ENCODE measurements at regions not wholly inside any gene's neighbourhood (a gene's known extent, or its start where the extent isn't known, plus 50 kb on each side); places are given as distances from the start of the nearest gene placed in this dataset.

DNA sequence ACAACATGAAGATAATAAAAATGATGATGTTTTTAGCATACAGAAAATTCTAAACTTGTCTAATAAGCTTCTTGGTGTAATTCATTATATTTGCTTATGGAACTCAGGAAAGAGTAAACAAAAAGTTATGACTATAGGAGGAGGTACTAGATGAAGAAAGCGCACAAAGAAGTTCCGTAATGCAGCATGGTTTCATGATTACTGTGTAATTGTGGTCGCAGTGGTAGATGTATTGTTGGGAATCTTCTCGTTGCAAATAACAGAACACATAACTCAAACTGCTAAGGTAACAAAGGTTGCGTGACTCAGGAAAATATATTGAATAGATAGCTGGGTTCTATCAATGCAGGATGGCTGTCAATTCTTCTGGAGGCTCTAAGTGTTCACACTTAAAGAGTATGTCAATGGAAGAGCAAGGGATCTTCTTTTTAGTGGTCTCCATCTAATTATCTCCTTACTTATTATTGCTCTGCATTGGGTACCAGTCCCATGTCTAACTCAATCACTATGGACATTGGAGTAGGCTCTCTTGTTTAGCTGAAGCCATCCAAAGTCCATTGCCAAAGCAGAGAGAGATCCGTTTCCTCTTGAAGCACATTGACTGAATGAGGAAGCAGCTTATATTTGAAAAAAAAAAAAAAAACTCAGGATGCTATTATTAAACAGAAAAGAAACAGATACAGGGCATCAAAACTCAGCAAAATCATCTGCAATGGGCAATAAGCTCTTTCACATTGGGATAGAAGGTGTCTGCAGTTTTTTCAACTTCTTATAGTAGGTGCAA is 283.4 kb upstream of the ATP2B1 start:
- Histone ChIP-seq H3K4me3 (ENCODE audit: low read depth in 1 of 2, low read length in 2 of 2) (no peak overlapping the region), H3K36me3 (ENCODE audit: control insufficient read depth in 1 of 2, insufficient read depth in 2 of 2, low read length in 2 of 2) (no peaks in the 10 kb centered on the region), H3K27ac (ENCODE audit: low read length) (no peak overlapping the region), H3K4me1 (ENCODE audit: control insufficient read depth in 1 of 2, insufficient read depth in 2 of 2, low read length in 2 of 2) (no peaks in the 10 kb centered on the region), H3K27me3 (ENCODE audit: low read depth, low read length) (no peaks in the 10 kb centered on the region), H3K9me3 (ENCODE audit: control insufficient read depth in 1 of 2, low read length in 2 of 2) (no peaks in the 10 kb centered on the region)

DNA sequence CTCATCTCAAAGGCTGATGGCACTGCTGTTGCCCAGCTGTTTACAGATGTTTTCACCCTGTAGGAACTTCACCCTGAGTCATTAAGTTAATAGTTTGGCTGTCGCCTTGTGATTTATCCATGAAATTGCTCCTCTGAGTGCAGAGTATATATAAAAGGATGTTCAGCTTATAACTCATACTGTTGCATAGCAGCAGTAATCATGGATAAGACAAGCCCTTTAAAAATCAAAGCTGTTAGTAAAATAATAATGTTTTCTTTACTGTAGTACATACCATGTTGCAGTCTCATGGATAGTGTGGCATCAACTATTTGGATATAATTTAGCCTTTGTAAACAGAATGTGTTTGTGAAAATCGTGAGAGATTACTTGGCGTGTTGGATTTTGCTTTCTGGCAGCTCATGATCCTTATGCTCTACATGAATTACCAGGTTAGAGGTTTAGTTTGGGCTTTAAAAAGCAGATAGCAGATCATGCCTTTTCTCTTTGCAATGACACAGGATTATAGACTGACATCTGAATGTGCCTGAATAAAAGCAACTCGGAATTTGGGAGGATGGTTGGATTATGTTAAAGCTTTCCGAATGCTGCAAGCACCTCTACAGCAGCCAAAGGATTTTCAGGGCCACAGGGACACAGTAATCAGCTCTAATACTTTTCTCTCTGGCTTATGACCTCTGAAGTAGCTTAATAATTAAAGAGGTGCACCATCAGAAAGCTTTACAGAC is 279.7 kb upstream of the ATP2B1 start:
- no peaks in the 10 kb centered on the region for H3K4me1 ChIP-seq (ENCODE audit: control insufficient read depth in 1 of 2, insufficient read depth in 2 of 2, low read length in 2 of 2)
- no peaks in the 10 kb centered on the region for H3K36me3 ChIP-seq (ENCODE audit: control insufficient read depth in 1 of 2, insufficient read depth in 2 of 2, low read length in 2 of 2)
- no peaks in the 10 kb centered on the region for H3K27me3 ChIP-seq (ENCODE audit: low read depth, low read length)
- no peak overlapping the region for H3K4me3 ChIP-seq (ENCODE audit: low read depth in 1 of 2, low read length in 2 of 2)
- no peak overlapping the region for H3K27ac ChIP-seq (ENCODE audit: low read length)
- no peaks in the 10 kb centered on the region for H3K9me3 ChIP-seq (ENCODE audit: control insufficient read depth in 1 of 2, low read length in 2 of 2)

DNA sequence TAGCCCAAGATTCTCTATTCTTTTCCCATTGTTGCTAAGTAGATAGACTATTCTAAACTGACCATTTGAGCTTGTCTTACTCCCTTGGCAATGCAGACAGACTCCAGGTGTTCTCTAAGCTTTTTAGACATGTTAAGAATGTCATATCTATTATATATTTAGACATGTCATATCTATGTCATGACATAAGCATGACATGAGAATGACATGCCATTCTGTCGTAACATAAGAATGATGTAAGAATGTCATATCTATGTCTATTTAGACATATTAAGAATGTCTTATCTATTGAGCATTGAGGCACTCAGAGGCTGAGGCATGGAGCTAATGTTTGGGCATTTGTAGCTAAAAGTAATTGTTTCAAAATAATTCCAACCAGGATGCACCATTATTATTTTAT is 277.3 kb upstream of the ATP2B1 start:
- Histone ChIP-seq H3K4me3 (ENCODE audit: low read depth in 1 of 2, low read length in 2 of 2) (no peak overlapping the region), H3K4me1 (ENCODE audit: control insufficient read depth in 1 of 2, insufficient read depth in 2 of 2, low read length in 2 of 2) (no peaks in the 10 kb centered on the region), H3K36me3 (ENCODE audit: control insufficient read depth in 1 of 2, insufficient read depth in 2 of 2, low read length in 2 of 2) (no peaks in the 10 kb centered on the region), H3K9me3 (ENCODE audit: control insufficient read depth in 1 of 2, low read length in 2 of 2) (no peaks in the 10 kb centered on the region), H3K27me3 (ENCODE audit: low read depth, low read length) (no peaks in the 10 kb centered on the region), H3K27ac (ENCODE audit: low read length) (no peak overlapping the region)

DNA sequence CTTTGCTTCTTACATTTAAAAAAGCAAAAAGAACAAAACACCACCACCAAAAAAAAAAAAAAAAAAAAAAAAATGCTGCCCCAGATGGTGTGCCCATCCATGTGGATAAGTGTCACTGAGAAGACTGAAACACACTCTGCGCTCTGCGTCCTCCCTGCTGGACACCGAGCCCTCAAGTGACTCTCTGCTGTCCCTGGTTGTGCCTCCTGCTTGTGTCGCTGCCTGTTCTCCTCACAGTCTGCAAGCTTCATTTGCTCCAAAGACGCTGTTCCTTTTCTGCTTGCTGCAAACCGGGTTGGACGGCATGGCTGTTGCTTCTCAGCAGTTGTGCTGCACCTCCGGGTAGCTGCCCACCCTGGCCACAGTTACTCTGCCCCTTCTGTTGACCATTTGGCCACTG is 276.2 kb upstream of the ATP2B1 start:
- no peaks in the 10 kb centered on the region for H3K9me3 ChIP-seq (ENCODE audit: control insufficient read depth in 1 of 2, low read length in 2 of 2)
- no peak overlapping the region for H3K4me3 ChIP-seq (ENCODE audit: low read depth in 1 of 2, low read length in 2 of 2)
- H3K27ac ChIP-seq (ENCODE audit: low read length) = no peak overlapping the region
- H3K4me1 ChIP-seq (ENCODE audit: control insufficient read depth in 1 of 2, insufficient read depth in 2 of 2, low read length in 2 of 2) = no peaks in the 10 kb centered on the region
- H3K27me3 ChIP-seq (ENCODE audit: low read depth, low read length) = no peaks in the 10 kb centered on the region
- no peaks in the 10 kb centered on the region for H3K36me3 ChIP-seq (ENCODE audit: control insufficient read depth in 1 of 2, insufficient read depth in 2 of 2, low read length in 2 of 2)

DNA sequence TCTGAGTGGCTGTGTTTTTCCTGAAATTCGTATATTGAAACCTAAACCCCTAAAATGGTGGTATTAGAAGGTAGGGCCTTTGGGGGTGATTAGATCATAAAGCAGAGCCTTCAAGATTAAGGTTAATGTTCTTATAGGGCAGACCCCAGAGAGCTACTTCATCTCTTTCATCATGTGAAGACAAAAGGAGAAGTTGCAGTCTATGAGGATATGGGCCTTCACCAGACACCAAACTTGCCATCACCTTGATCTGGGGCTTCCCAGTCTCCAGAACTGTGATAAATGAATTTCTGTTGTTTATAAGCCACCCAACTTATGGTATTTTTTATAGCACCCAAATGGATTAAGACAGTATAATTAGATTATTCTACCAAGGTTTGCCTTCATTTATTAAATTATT is 275.0 kb upstream of the ATP2B1 start:
- Histone ChIP-seq H3K4me3 (ENCODE audit: low read depth in 1 of 2, low read length in 2 of 2) (no peak overlapping the region), H3K9me3 (ENCODE audit: control insufficient read depth in 1 of 2, low read length in 2 of 2) (no peaks in the 10 kb centered on the region), H3K27ac (ENCODE audit: low read length) (no peak overlapping the region), H3K4me1 (ENCODE audit: control insufficient read depth in 1 of 2, insufficient read depth in 2 of 2, low read length in 2 of 2) (no peaks in the 10 kb centered on the region), H3K36me3 (ENCODE audit: control insufficient read depth in 1 of 2, insufficient read depth in 2 of 2, low read length in 2 of 2) (no peaks in the 10 kb centered on the region), H3K27me3 (ENCODE audit: low read depth, low read length) (no peaks in the 10 kb centered on the region)

DNA sequence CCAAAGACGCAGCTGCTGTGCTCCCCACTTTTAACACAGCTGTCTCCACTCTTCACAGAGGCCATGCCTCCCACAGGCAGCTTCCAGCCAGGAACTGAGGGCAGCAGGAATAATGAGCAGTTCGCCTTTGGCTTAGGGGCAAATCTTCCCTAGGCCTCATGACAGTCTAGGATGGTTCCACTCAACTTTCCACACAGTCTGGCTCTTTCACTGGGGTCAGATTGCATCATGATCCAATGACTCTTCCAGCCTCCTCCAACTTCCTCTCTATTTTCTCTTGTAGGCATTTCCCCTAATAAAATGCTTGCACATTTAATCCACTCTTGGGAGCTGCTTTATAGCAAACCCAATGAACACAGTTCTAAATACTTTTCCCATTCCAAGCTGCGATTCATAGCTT is 271.6 kb upstream of the ATP2B1 start:
- Histone ChIP-seq H3K4me1 (ENCODE audit: control insufficient read depth in 1 of 2, insufficient read depth in 2 of 2, low read length in 2 of 2) (no peaks in the 10 kb centered on the region), H3K36me3 (ENCODE audit: control insufficient read depth in 1 of 2, insufficient read depth in 2 of 2, low read length in 2 of 2) (no peaks in the 10 kb centered on the region), H3K9me3 (ENCODE audit: control insufficient read depth in 1 of 2, low read length in 2 of 2) (no peaks in the 10 kb centered on the region), H3K27me3 (ENCODE audit: low read depth, low read length) (no peaks in the 10 kb centered on the region), H3K4me3 (ENCODE audit: low read depth in 1 of 2, low read length in 2 of 2) (no peak overlapping the region), H3K27ac (ENCODE audit: low read length) (no peak overlapping the region)

DNA sequence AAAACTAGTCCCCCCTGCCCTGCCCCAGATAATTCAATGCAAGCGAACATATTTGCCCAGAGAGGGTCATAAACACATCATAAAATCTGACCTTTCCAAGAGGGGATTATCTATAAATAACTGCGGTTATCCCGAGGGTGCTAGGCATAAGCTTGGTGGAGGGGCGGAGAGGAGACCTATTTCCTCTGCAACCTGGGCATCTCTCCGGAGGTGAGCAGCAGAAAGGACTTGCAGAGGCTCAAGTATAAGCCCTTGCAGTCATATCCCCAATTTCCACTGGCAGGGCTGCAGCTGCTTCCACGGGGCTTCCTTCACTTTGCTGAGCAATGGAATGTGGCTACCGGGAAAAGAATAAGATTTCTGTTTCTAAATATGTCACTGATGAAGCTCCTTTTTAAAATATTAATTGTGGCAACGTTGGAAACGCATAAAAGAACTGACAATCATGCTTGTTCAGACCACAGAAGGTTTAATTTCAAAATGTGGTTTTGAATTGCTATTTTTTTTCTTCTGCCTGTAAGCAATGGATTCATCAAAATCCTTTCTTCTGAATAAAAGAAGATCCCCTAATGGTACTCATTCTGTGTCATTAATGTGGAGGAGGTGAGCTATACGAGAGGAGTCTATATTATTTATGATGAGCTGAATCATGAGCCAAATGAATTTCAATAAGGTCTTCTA is 268.9 kb upstream of the ATP2B1 start:
- no peaks in the 10 kb centered on the region for H3K4me1 ChIP-seq (ENCODE audit: control insufficient read depth in 1 of 2, insufficient read depth in 2 of 2, low read length in 2 of 2)
- H3K4me3 ChIP-seq (ENCODE audit: low read depth in 1 of 2, low read length in 2 of 2) = no peak overlapping the region
- no peak overlapping the region for H3K27ac ChIP-seq (ENCODE audit: low read length)
- H3K27me3 ChIP-seq (ENCODE audit: low read depth, low read length) = no peaks in the 10 kb centered on the region
- no peaks in the 10 kb centered on the region for H3K9me3 ChIP-seq (ENCODE audit: control insufficient read depth in 1 of 2, low read length in 2 of 2)
- H3K36me3 ChIP-seq (ENCODE audit: control insufficient read depth in 1 of 2, insufficient read depth in 2 of 2, low read length in 2 of 2) = no peaks in the 10 kb centered on the region

DNA sequence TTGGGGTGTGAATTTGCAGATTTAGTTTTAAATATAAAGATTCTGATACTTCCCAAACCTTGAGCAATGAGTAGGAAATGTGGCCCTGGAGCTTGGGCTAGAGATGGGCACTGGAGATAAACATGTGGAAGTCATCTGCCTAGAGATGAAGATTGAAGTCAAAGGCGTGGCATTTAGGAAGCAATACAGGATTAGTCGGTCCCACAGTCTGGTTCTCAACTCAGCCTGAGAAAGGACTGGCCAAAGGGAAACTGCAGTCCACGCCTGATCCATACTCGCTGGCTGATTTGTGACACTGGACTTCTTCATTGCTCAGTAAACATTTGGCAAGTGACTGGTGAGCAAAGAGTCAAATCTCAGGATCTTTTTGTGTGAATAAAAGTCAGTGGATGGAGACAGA is 268.2 kb upstream of the ATP2B1 start:
- Histone ChIP-seq H3K9me3 (ENCODE audit: control insufficient read depth in 1 of 2, low read length in 2 of 2) (no peaks in the 10 kb centered on the region), H3K4me1 (ENCODE audit: control insufficient read depth in 1 of 2, insufficient read depth in 2 of 2, low read length in 2 of 2) (no peaks in the 10 kb centered on the region), H3K27me3 (ENCODE audit: low read depth, low read length) (no peaks in the 10 kb centered on the region), H3K27ac (ENCODE audit: low read length) (no peak overlapping the region), H3K36me3 (ENCODE audit: control insufficient read depth in 1 of 2, insufficient read depth in 2 of 2, low read length in 2 of 2) (no peaks in the 10 kb centered on the region), H3K4me3 (ENCODE audit: low read depth in 1 of 2, low read length in 2 of 2) (no peak overlapping the region)

DNA sequence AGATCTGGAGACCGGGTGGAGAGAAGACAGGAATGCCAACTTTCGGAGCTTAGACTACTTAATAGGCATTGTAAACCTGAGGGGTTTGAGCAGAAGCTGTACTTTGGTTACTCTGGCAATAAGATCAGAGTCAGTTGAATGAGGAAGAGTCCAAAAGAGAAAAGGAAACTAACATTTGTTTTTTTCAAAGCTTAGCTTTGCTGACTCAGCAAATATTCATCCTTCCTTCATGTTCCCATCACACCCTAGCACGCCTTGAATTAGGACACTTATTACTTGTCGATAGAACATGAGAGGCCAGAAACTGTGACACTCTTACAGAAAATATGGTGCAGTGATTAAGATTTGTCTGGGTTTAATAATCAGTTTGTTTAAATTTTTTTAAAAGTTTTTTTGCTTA is 266.9 kb upstream of the ATP2B1 start:
- H3K4me3 ChIP-seq (ENCODE audit: low read depth in 1 of 2, low read length in 2 of 2) = no peak overlapping the region
- H3K27me3 ChIP-seq (ENCODE audit: low read depth, low read length) = no peaks in the 10 kb centered on the region
- no peaks in the 10 kb centered on the region for H3K36me3 ChIP-seq (ENCODE audit: control insufficient read depth in 1 of 2, insufficient read depth in 2 of 2, low read length in 2 of 2)
- no peak overlapping the region for H3K27ac ChIP-seq (ENCODE audit: low read length)
- H3K9me3 ChIP-seq (ENCODE audit: control insufficient read depth in 1 of 2, low read length in 2 of 2) = no peaks in the 10 kb centered on the region
- H3K4me1 ChIP-seq (ENCODE audit: control insufficient read depth in 1 of 2, insufficient read depth in 2 of 2, low read length in 2 of 2) = no peaks in the 10 kb centered on the region

DNA sequence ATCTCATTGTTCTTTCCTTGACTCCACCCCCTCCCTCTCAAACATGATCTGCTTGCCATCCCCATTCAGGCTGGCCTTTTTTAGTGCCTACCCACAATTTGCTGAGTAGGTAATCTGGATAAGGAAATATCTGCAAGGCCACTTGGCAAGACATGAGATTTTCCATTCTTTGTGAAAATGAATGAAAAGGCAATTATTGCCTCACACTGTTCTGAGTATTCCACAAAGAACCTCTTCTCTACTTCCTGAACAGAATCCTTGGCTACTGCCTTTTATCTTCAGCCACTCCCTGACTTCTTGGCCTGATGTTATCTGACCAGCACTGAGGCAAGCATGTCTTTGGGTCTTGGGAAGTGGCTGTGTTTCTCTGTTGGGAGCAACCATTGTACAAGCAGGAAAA is 263.2 kb upstream of the ATP2B1 start:
- H3K27ac ChIP-seq (ENCODE audit: low read length) = no peak overlapping the region
- no peaks in the 10 kb centered on the region for H3K27me3 ChIP-seq (ENCODE audit: low read depth, low read length)
- H3K4me3 ChIP-seq (ENCODE audit: low read depth in 1 of 2, low read length in 2 of 2) = no peak overlapping the region
- H3K36me3 ChIP-seq (ENCODE audit: control insufficient read depth in 1 of 2, insufficient read depth in 2 of 2, low read length in 2 of 2) = no peaks in the 10 kb centered on the region
- no peaks in the 10 kb centered on the region for H3K4me1 ChIP-seq (ENCODE audit: control insufficient read depth in 1 of 2, insufficient read depth in 2 of 2, low read length in 2 of 2)
- H3K9me3 ChIP-seq (ENCODE audit: control insufficient read depth in 1 of 2, low read length in 2 of 2) = no peaks in the 10 kb centered on the region

DNA sequence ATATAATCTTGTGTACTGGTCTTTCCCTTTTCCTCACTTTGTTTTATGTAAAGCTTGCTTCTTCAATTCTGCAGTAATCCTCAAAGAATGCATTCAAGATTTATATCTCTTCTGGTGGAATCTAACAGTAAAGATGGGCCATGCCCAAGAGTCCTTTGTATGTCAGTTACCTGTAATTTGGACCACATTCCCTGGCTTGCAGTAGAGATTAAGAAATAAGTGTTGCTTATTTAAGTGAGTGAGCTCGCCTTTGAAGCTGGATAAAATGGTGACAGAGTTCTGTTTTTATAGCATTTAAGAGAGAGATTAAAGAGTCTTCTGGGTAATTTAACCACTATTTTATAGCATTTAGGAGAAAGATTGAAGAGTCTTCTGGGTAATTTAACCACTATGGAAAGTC is 262.1 kb upstream of the ATP2B1 start:
- no peaks in the 10 kb centered on the region for H3K9me3 ChIP-seq (ENCODE audit: control insufficient read depth in 1 of 2, low read length in 2 of 2)
- H3K27ac ChIP-seq (ENCODE audit: low read length) = no peak overlapping the region
- no peaks in the 10 kb centered on the region for H3K4me1 ChIP-seq (ENCODE audit: control insufficient read depth in 1 of 2, insufficient read depth in 2 of 2, low read length in 2 of 2)
- H3K4me3 ChIP-seq (ENCODE audit: low read depth in 1 of 2, low read length in 2 of 2) = no peak overlapping the region
- H3K27me3 ChIP-seq (ENCODE audit: low read depth, low read length) = no peaks in the 10 kb centered on the region
- H3K36me3 ChIP-seq (ENCODE audit: control insufficient read depth in 1 of 2, insufficient read depth in 2 of 2, low read length in 2 of 2) = no peaks in the 10 kb centered on the region

Measured in muscle layer of duodenum (tissue), 2 donors.